SK-N-SH (cell line): ENCODE measurements at regions not wholly inside any gene's neighbourhood (a gene's known extent, or its start where the extent isn't known, plus 50 kb on each side); places are given as distances from the start of the nearest gene placed in this dataset.

Source experiments
- CTCF ChIA-PET: fragments of 300-600, 350-600 bp; formaldehyde crosslinking; extraction: SDS; loops from one replicate; lab custom pipeline; 2021; lab: Yijun Ruan, JAX
- POLR2A ChIA-PET: fragments of 350-600 bp; sonication (Branson Sonifier 250); formaldehyde crosslinking; extraction: SDS; loops from one replicate; lab custom pipeline; 2020; ENCODE audit warnings: antibody characterized with exemption, inconsistent platforms; lab: Yijun Ruan, JAX
- DNase-seq: peaks from one replicate; pipeline ENCODE4 v3.0.0; 2012
- H2AFZ ChIP-seq: fragments of 200-600 bp; sonication (generic); 2 replicates; pipeline ENCODE4 v1.8.1; 2016; ENCODE audit warnings: antibody characterized with exemption, mild to moderate bottlenecking, low read depth
- H3F3A ChIP-seq: fragments of 200-600 bp; sonication (generic); replicated peaks from 2 replicates; pipeline ENCODE3; 2016; ENCODE audit warnings: antibody characterized with exemption, mild to moderate bottlenecking; ENCODE audit not compliant: insufficient read depth
- H3K27ac ChIP-seq, 2 experiments: fragments of 200-500 bp in 1 of 2; fragments of 200-600 bp in 1 of 2; sonication (Bioruptor generic) in 1 of 2; sonication (generic), shearing (Covaris generic) in 1 of 2; 2 replicates each; pipeline versions ENCODE4 v1.5.1 to v1.6.1; 2014 to 2016; ENCODE audit warnings: low read depth in 2 of 2, inconsistent platforms in 1 of 2, low read length in 1 of 2, mild to moderate bottlenecking in 1 of 2, mixed read lengths in 1 of 2
- H3K27me3 ChIP-seq: fragments of 200-600 bp; sonication (generic), shearing (Covaris generic); 2 replicates; pipeline ENCODE4 v1.6.1; 2016; ENCODE audit warnings: mixed run types; ENCODE audit not compliant: insufficient read depth
- H3K36me3 ChIP-seq, 2 experiments: fragments of 200-500 bp in 1 of 2; fragments of 200-600 bp in 1 of 2; sonication (Bioruptor generic) in 1 of 2; sonication (generic) in 1 of 2; replicated peaks in 1 of 2; 2 replicates each; pipeline versions ENCODE3 to v1.5.1; 2014 to 2016; ENCODE audit warnings: low read length in 1 of 2, mild to moderate bottlenecking in 1 of 2; ENCODE audit not compliant: insufficient read depth in 2 of 2, control insufficient read depth in 1 of 2
- H3K4me1 ChIP-seq, 2 experiments: fragments of 200-500 bp in 1 of 2; fragments of 200-600 bp in 1 of 2; sonication (Bioruptor generic) in 1 of 2; sonication (generic), shearing (Covaris generic) in 1 of 2; 2 replicates each; pipeline versions ENCODE4 v1.5.1 to v1.6.1; 2014 to 2016; ENCODE audit warnings: low read depth in 1 of 2, low read length in 1 of 2, mixed run types in 1 of 2; ENCODE audit not compliant: insufficient read depth in 2 of 2, control insufficient read depth in 1 of 2
- H3K4me2 ChIP-seq: fragments of 200-600 bp; sonication (generic), shearing (Covaris generic); 2 replicates; pipeline ENCODE4 v1.6.1; 2017; ENCODE audit warnings: mixed run types
- H3K4me3 ChIP-seq, 2 experiments: fragments of 200-500 bp in 1 of 2; fragments of 200-600 bp in 1 of 2; sonication (Bioruptor generic) in 1 of 2; sonication (generic), shearing (Covaris generic) in 1 of 2; 2 replicates each; pipeline versions ENCODE4 v1.5.1 to v1.8.1; 2014 to 2016; ENCODE audit warnings: low read depth in 2 of 2, inconsistent platforms in 1 of 2, low read length in 1 of 2, mild to moderate bottlenecking in 1 of 2, mixed read lengths in 1 of 2, moderate library complexity in 1 of 2
- H3K79me2 ChIP-seq: fragments of 200-600 bp; sonication (generic); 2 replicates; pipeline ENCODE4 v1.8.1; 2017; ENCODE audit warnings: mild to moderate bottlenecking; ENCODE audit not compliant: insufficient read depth
- H3K9ac ChIP-seq: fragments of 200-600 bp; sonication (generic); 2 replicates; pipeline ENCODE4 v1.6.1; 2017; ENCODE audit warnings: mixed run types
- H3K9me2 ChIP-seq: fragments of 200-600 bp; sonication (generic); 2 replicates; pipeline ENCODE4 v1.6.1; 2017; ENCODE audit warnings: mixed run types
- H3K9me3 ChIP-seq: fragments of 200-600 bp; sonication (generic); 2 replicates; pipeline ENCODE4 v1.6.1; 2017; ENCODE audit warnings: mixed run types, mild to moderate bottlenecking, moderate library complexity
- H4K20me1 ChIP-seq: fragments of 200-600 bp; sonication (generic); 2 replicates; pipeline ENCODE4 v1.6.1; 2017; ENCODE audit warnings: mild to moderate bottlenecking, mixed run types; ENCODE audit not compliant: insufficient read depth
- CHD2 ChIP-seq: fragments of 150-350 bp; IDR thresholded peaks from 2 replicates; pipeline ENCODE4 v1.6.1; 2018; ENCODE audit warnings: low read length; ENCODE audit not compliant: partially characterized antibody
- CTCF ChIP-seq: fragments of 200-600 bp; sonication (generic); IDR thresholded peaks from 2 replicates; pipeline ENCODE4 v1.6.1; 2017; ENCODE audit warnings: antibody characterized with exemption, mild to moderate bottlenecking, moderate library complexity
- ELF1 ChIP-seq: IDR thresholded peaks from 2 replicates; pipeline ENCODE4 v1.4.0; 2012
- EZH2phosphoT487 ChIP-seq: fragments of 200-600 bp; sonication (generic); IDR thresholded peaks from 2 replicates; pipeline ENCODE4 v1.6.1; 2017; ENCODE audit warnings: low read depth, mixed run types, mild to moderate bottlenecking, antibody characterized with exemption, moderate library complexity, borderline replicate concordance
- FOXJ3 ChIP-seq: sonication (generic); formaldehyde crosslinking; IDR thresholded peaks from 2 replicates; pipeline ENCODE4 v1.5.1; 2020; ENCODE audit warnings: mild to moderate bottlenecking, missing genetic modification reagents
- FOXM1 ChIP-seq: IDR thresholded peaks from 2 replicates; pipeline ENCODE4 v1.4.0; 2012; ENCODE audit warnings: low read depth, mild to moderate bottlenecking
- GABPA ChIP-seq: IDR thresholded peaks from 2 replicates; pipeline ENCODE4 v1.4.0; 2012; ENCODE audit warnings: low read depth, mild to moderate bottlenecking
- GATA2 ChIP-seq: sonication (generic); formaldehyde crosslinking; IDR thresholded peaks from 2 replicates; pipeline ENCODE4 v1.5.0; 2020; ENCODE audit warnings: mild to moderate bottlenecking, missing genetic modification reagents
- IRF3 ChIP-seq: fragments of 150-350 bp; IDR thresholded peaks from 2 replicates; pipeline ENCODE4 v1.6.1; 2016; ENCODE audit warnings: mild to moderate bottlenecking, low read depth, low read length
- JUND ChIP-seq: IDR thresholded peaks from 2 replicates; pipeline ENCODE4 v1.4.0; 2012
- MEF2A ChIP-seq: IDR thresholded peaks from 2 replicates; pipeline ENCODE4 v1.4.0; 2012; ENCODE audit warnings: low read depth, borderline replicate concordance
- NFIC ChIP-seq: IDR thresholded peaks from 2 replicates; pipeline ENCODE4 v1.4.0; 2012; ENCODE audit warnings: borderline replicate concordance
- NRF1 ChIP-seq: IDR thresholded peaks from 2 replicates; pipeline ENCODE4 v1.6.1; 2012; ENCODE audit warnings: low read depth, mild to moderate bottlenecking, low read length
- POLR2AphosphoS5 ChIP-seq: IDR thresholded peaks from 2 replicates; pipeline ENCODE4 v1.6.1; 2012; ENCODE audit warnings: low read depth, low read length
- REST ChIP-seq: IDR thresholded peaks from 2 replicates; pipeline ENCODE4 v1.6.1; 2012; ENCODE audit warnings: mild to moderate bottlenecking, low read depth, low read length, moderate library complexity
- SIN3A ChIP-seq: IDR thresholded peaks from 2 replicates; pipeline ENCODE4 v1.6.1; 2012; ENCODE audit warnings: low read depth, mild to moderate bottlenecking, low read length, moderate library complexity, borderline replicate concordance
- TAF1 ChIP-seq: IDR thresholded peaks from 2 replicates; pipeline ENCODE4 v1.6.1; 2012; ENCODE audit warnings: low read depth, mild to moderate bottlenecking, low read length, moderate library complexity, borderline replicate concordance
- USF2 ChIP-seq: fragments of 150-350 bp; IDR thresholded peaks from 2 replicates; pipeline ENCODE4 v1.6.1; 2017; ENCODE audit warnings: antibody characterized with exemption, low read length, low read depth, borderline replicate concordance
- YY1 ChIP-seq: IDR thresholded peaks from 2 replicates; pipeline ENCODE4 v1.4.0; 2012; ENCODE audit warnings: low read depth, mild to moderate bottlenecking
- ZBTB33 ChIP-seq: IDR thresholded peaks from 2 replicates; pipeline ENCODE4 v1.4.0; 2012; ENCODE audit warnings: low read depth, borderline replicate concordance
- WGBS: methylation state at CpG from one replicate; pipeline ENCODE4 v1.1.6; 2017; ENCODE audit warnings: low lambda C conversion rate; 5-methylcytosine and 5-hydroxymethylcytosine counted together

- TF ChIP-seq IRF3 (no peak), YY1 (no peak), GATA2 (CRISPR knock-in tag) (no peak), CHD2 (no peak), JUND (no peak)
These were observed 69.2 kb upstream of the CNEP1R1 start (continued) for GRCh38 chr16:49955858-49956257.

- H3K36me3 ChIP-seq: no peaks in the 10 kb centered on the region
- no peaks in the 10 kb centered on the region for H3K9me2 ChIP-seq
- DNase-seq: no peak
- no peaks in the 10 kb centered on the region for H3F3A ChIP-seq
- H3K27me3 ChIP-seq: no peaks in the 10 kb centered on the region; the same call in 1 of the 2 replicates
- 69% methylated on average over 4 of the region's 4 CpGs for WGBS
- no peak overlapping the region for H3K27ac ChIP-seq
- H4K20me1 ChIP-seq: no peaks in the 10 kb centered on the region
- no peak overlapping the region for H3K4me3 ChIP-seq
- ChIA-PET POLR2A (no interaction called here), CTCF (interaction anchor here (0.9 to 2.2 kb wide), 6 partner anchors 8 to 549 kb away, joined by 3 to 9 read pairs (median 6); partner anchors contain the start of gene CNEP1R1)
- peaks cover 0 to 10% of the 10 kb centered on the region in 2 experiments; a peak in 1 of 4 replicates for H3K4me1 ChIP-seq
- no peak overlapping the region for H3K4me2 ChIP-seq
- no peak overlapping the region for H2AFZ ChIP-seq
- TF ChIP-seq MEF2A (no peak), NFIC (no peak), CTCF (no peak), FOXM1 (no peak), USF2 (no peak), POLR2AphosphoS5 (no peak), ELF1 (no peak), ZBTB33 (no peak), YY1 (no peak), EZH2phosphoT487 (no peak), FOXJ3 (no peak), TAF1 (no peak), REST (no peak), CHD2 (no peak), JUND (no peak), GABPA (no peak), NRF1 (no peak), SIN3A (no peak), IRF3 (no peak)
- H3K79me2 ChIP-seq: no peaks in the 10 kb centered on the region
- no peak overlapping the region for H3K9ac ChIP-seq
- H3K9me3 ChIP-seq: no peaks in the 10 kb centered on the region
These were observed 68.1 kb upstream of the CNEP1R1 start for GRCh38 chr16:49956915-49957314.
